ENCODE measurements at regions not wholly inside any gene's neighbourhood (a gene's known extent, or its start where the extent isn't known, plus 50 kb on each side); places are given as distances from the start of the nearest gene placed in this dataset.

DNA sequence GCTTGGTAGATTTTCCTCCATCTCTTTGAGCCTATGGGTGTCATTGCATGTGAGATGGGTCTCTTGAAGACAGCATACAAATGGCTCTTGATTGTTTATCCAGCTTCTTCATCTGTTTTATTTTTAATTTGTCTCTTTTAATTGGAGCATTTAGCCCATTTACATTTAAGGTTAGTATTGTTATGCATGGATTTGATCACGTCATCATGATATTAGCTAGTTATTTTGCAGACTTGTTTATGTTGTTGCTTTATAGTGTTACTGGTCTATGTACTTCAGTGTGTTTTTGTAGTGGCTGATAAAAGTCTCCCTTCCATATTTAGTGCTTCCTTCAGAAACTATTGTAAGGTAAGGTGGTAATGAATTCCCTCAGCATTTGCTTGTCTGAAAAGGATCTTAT, 78.6 kb upstream of the RGMB start:
- no peak for TF ChIP-seq ZNF384 (IDR thresholded peaks at IDR 0.05)
- ChIA-PET CTCF (no interaction called here), POLR2A (no interaction called here)
- no peak for DNase-seq (ENCODE audit: extremely low spot score)

GRCh38 chr5:98698359-98698758, 75.1 kb upstream of the RGMB start:
- ChIA-PET POLR2A (no interaction called here), CTCF (no interaction called here)
- TF ChIP-seq SUZ12 (IDR thresholded peaks at IDR 0.05) (no peak), L3MBTL2 (conservative IDR thresholded peaks at IDR 0.05) (no peak), ARNT (IDR thresholded peaks at IDR 0.05) (no peak), CTBP1 (IDR thresholded peaks at IDR 0.05; ENCODE audit: borderline replicate concordance) (no peak), SP1 (IDR thresholded peaks at IDR 0.05) (no peak), LEF1 (IDR thresholded peaks at IDR 0.05; ENCODE audit: borderline replicate concordance) (no peak), BHLHE40 (IDR thresholded peaks at IDR 0.05; ENCODE audit: borderline replicate concordance) (no peak), HDGF (IDR thresholded peaks at IDR 0.05; ENCODE audit: borderline replicate concordance) (no peak), FOXM1 (IDR thresholded peaks at IDR 0.05; ENCODE audit: borderline replicate concordance) (no peak), NFRKB (IDR thresholded peaks at IDR 0.05) (no peak)
- TF ChIP-seq, protein P1, sequence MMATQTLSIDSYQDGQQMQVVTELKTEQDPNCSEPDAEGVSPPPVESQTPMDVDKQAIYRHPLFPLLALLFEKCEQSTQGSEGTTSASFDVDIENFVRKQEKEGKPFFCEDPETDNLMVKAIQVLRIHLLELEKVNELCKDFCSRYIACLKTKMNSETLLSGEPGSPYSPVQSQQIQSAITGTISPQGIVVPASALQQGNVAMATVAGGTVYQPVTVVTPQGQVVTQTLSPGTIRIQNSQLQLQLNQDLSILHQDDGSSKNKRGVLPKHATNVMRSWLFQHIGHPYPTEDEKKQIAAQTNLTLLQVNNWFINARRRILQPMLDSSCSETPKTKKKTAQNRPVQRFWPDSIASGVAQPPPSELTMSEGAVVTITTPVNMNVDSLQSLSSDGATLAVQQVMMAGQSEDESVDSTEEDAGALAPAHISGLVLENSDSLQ (IDR thresholded peaks at IDR 0.05): no peak
- DNase-seq (ENCODE audit: extremely low spot score): no peak

DNA sequence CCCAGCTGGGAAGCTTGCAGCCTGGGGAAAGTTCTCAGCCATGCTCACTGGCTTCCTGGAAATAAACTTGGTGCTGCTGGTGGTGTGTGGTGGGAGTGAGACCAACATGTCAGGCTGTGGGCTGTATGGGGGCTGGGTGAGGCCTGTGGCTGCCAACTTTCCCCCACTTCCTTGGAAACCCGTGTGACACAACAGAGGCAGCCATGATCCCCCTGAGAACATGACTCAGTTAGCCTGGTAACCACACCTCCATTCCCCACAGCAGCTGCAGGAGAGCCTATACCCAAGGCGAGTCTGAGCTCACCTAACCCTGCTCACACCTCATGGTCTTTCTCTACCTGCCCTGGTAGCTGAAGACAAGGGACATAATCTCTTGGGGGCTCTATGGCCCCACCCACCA, 72.7 kb upstream of the RGMB start:
- CTCF ChIA-PET: no interaction called here
- no peak for TF ChIP-seq LEF1 (IDR thresholded peaks at IDR 0.05; ENCODE audit: borderline replicate concordance)
- no peak for TF ChIP-seq TARDBP (IDR thresholded peaks at IDR 0.05)
- TF ChIP-seq SUZ12 (IDR thresholded peaks at IDR 0.05): no peak
- no peak for TF ChIP-seq SP1 (IDR thresholded peaks at IDR 0.05)
- TF ChIP-seq BHLHE40 (IDR thresholded peaks at IDR 0.05; ENCODE audit: borderline replicate concordance): no peak
- TF ChIP-seq HDGF (IDR thresholded peaks at IDR 0.05; ENCODE audit: borderline replicate concordance): no peak
- no peak for TF ChIP-seq ELF4 (IDR thresholded peaks at IDR 0.05)
- TF ChIP-seq L3MBTL2 (conservative IDR thresholded peaks at IDR 0.05): no peak
- no peak for TF ChIP-seq CTBP1 (IDR thresholded peaks at IDR 0.05; ENCODE audit: borderline replicate concordance)
- TF ChIP-seq NFRKB (IDR thresholded peaks at IDR 0.05): no peak
- TF ChIP-seq ZNF384 (IDR thresholded peaks at IDR 0.05): no peak
- no peak for TF ChIP-seq FOXK2 (IDR thresholded peaks at IDR 0.05)
- TF ChIP-seq FOXM1 (IDR thresholded peaks at IDR 0.05; ENCODE audit: borderline replicate concordance): no peak
- TF ChIP-seq, protein P1 (IDR thresholded peaks at IDR 0.05): no peak
- no peak for TF ChIP-seq FOXA1 (IDR thresholded peaks at IDR 0.05)
- no peak for TF ChIP-seq ARNT (IDR thresholded peaks at IDR 0.05)
- no peak for DNase-seq (ENCODE audit: extremely low spot score)
- POLR2A ChIA-PET: no interaction called here

DNA sequence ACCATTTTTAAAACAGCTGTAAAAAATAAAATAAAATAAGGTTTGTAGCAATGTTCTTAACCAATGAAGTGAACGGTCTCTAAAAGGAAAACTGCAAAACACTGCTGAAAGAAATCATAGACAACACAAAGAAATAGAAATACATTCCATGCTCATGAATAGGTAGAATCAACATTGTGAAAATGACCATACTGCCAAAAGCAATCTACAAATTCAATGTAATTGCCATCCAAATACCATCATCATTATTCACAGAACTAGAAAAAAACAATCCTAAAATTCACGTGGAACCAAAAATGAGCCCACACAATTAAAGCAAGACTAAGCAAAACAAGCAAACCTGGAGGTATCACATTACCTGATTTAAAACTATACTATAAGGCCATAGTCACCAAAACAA, 67.6 kb upstream of the RGMB start:
- CTCF ChIA-PET: no interaction called here
- TF ChIP-seq SUZ12 (IDR thresholded peaks at IDR 0.05): no peak
- no peak for TF ChIP-seq BHLHE40 (IDR thresholded peaks at IDR 0.05; ENCODE audit: borderline replicate concordance)
- TF ChIP-seq TARDBP (IDR thresholded peaks at IDR 0.05): no peak
- TF ChIP-seq CTBP1 (IDR thresholded peaks at IDR 0.05; ENCODE audit: borderline replicate concordance): no peak
- TF ChIP-seq FOXM1 (IDR thresholded peaks at IDR 0.05; ENCODE audit: borderline replicate concordance): no peak
- no peak for TF ChIP-seq SP1 (IDR thresholded peaks at IDR 0.05)
- TF ChIP-seq ELF4 (IDR thresholded peaks at IDR 0.05): no peak
- no peak for TF ChIP-seq LEF1 (IDR thresholded peaks at IDR 0.05; ENCODE audit: borderline replicate concordance)
- no peak for TF ChIP-seq ARNT (IDR thresholded peaks at IDR 0.05)
- TF ChIP-seq, protein P1 (IDR thresholded peaks at IDR 0.05): no peak
- TF ChIP-seq HDGF (IDR thresholded peaks at IDR 0.05; ENCODE audit: borderline replicate concordance): no peak
- TF ChIP-seq FOXA1 (IDR thresholded peaks at IDR 0.05): no peak
- no peak for TF ChIP-seq FOXK2 (IDR thresholded peaks at IDR 0.05)
- no peak for TF ChIP-seq ZNF384 (IDR thresholded peaks at IDR 0.05)
- TF ChIP-seq L3MBTL2 (conservative IDR thresholded peaks at IDR 0.05): no peak
- POLR2A ChIA-PET: no interaction called here
- no peak for DNase-seq (ENCODE audit: extremely low spot score)

DNA sequence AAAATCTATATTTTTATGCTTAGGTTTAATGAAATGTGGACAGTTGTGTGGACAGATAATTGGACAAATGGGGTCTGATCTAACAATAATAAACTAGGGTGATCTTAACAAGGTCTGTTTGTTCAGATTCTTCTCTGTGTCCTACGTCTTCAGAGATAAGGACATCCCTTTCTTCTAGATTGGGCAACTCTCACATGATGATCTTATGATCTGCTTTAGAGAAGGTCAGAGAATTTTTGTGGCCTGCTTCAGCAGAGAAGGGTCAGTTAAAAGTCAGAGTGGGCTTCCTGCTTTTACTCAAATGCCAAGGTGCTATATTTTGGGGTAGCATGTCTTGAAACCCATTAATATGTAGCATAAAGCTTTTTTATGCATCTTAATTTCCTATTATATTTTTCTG, 63.8 kb upstream of the RGMB start:
- no peak for DNase-seq (ENCODE audit: extremely low spot score)
- CTCF ChIA-PET: no interaction called here
- TF ChIP-seq SP1 (IDR thresholded peaks at IDR 0.05) (no peak), FOXM1 (IDR thresholded peaks at IDR 0.05; ENCODE audit: borderline replicate concordance) (no peak), ZNF384 (IDR thresholded peaks at IDR 0.05) (no peak), HDGF (IDR thresholded peaks at IDR 0.05; ENCODE audit: borderline replicate concordance) (no peak), BHLHE40 (IDR thresholded peaks at IDR 0.05; ENCODE audit: borderline replicate concordance) (no peak), LEF1 (IDR thresholded peaks at IDR 0.05; ENCODE audit: borderline replicate concordance) (no peak), NFRKB (IDR thresholded peaks at IDR 0.05) (no peak), SUZ12 (IDR thresholded peaks at IDR 0.05) (no peak), FOXA1 (IDR thresholded peaks at IDR 0.05) (no peak), TARDBP (IDR thresholded peaks at IDR 0.05) (no peak), CTBP1 (IDR thresholded peaks at IDR 0.05; ENCODE audit: borderline replicate concordance) (no peak), ARNT (IDR thresholded peaks at IDR 0.05) (no peak), ELF4 (IDR thresholded peaks at IDR 0.05) (no peak)
- TF ChIP-seq, protein P1 (IDR thresholded peaks at IDR 0.05): no peak
- POLR2A ChIA-PET: no interaction called here

- no peak for DNase-seq (ENCODE audit: extremely low spot score)
- TF ChIP-seq L3MBTL2 (conservative IDR thresholded peaks at IDR 0.05): no peak
- POLR2A ChIA-PET: no interaction called here
- CTCF ChIA-PET: no interaction called here
Observed at GRCh38 chr5:98713027-98713426, 60.4 kb upstream of the RGMB start.
